Left ventricle myocardium superior (tissue), 1 donor: ENCODE measurements at regions not wholly inside any gene's neighbourhood (a gene's known extent, or its start where the extent isn't known, plus 50 kb on each side); places are given as distances from the start of the nearest gene placed in this dataset.
"Not testable (repeated sequence)": the region's sequence is repeated elsewhere in the genome, so short reads cannot be mapped to it uniquely, and the experiment has no call there.

ENCODE experiments used
- ATAC-seq: fragments of 200-7000 bp; cut with Tn5 transposase; one replicate; pipeline ENCODE4 v1.9.1; 2020; ENCODE audit warnings: mild to moderate bottlenecking, moderate library complexity
- DNase-seq: peaks from one replicate; pipeline ENCODE4 v3.0.0-alpha.2; 2020
- intact Hi-C: fragments of 100-400 bp; cut with micrococcal nuclease; formaldehyde crosslinking; loops from one replicate; pipeline ENCODE4 v1.11.0; 2022
- donor health status: DM: no; HTN: yes; CAD: no; lungs with severe emphysema.

DNA sequence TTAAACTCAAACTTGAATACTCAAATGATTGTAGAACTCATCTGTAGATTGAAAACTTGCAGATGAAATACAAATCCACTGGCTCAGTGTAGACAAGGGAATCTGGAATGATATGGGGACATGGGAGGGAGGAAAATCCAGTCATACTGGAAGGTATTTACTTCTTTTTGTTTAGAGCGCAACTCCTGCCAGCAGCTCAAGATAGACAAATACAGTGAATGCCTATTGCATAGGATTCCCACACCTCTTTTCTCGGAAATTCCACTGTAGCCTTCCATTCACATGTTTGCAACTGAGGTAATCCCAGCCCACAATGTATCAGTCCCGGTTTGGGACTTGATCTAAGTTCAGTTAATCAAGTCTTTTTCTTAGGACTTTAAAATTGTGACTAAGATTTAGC, 311.2 kb downstream of the PTPRC start:
- intact Hi-C loops, result no loop called here
- no peak for ATAC-seq
- no peak for DNase-seq

DNA sequence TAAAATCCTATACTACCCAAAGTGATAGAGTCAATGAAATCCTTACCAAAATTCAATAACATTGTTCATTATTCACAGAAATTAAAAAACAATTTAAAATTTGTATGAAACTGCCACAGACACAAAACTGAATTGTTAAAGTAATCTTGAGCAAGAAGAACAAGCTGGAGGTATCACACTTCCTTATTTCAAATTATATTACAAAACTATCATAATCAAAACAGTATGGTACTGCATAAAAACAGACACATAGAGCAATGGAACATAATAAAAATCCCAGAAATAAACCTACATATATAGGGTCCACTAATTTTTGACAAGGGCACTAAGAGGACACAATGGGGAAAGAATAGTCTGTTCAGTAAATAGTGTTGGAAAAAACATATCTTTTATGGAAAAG, 316.2 kb downstream of the PTPRC start:
- DNase-seq (no peak), ATAC-seq (no peak)
- intact Hi-C loops, result no loop called here

DNA sequence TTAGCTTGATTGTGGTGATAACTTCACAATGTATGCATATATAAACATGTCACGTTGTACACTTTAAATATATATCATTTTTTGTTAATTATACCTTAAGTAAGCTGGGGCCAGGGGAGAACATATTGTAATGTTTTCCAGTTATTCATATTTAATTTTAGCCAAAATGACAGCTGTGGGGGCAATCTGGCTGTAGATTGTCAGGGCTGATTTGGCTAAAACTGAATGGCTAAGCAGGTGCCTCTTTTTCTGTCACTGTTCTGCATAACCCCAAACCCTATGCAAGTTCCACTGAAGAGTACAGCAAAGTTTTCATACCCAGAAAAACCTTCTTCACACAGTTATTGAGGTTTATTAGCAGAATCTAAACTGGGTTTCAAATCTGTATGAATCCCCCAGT, 318.2 kb downstream of the PTPRC start:
- DNase-seq (no peak), ATAC-seq (no peak)
- intact Hi-C loops, result no loop called here

DNA sequence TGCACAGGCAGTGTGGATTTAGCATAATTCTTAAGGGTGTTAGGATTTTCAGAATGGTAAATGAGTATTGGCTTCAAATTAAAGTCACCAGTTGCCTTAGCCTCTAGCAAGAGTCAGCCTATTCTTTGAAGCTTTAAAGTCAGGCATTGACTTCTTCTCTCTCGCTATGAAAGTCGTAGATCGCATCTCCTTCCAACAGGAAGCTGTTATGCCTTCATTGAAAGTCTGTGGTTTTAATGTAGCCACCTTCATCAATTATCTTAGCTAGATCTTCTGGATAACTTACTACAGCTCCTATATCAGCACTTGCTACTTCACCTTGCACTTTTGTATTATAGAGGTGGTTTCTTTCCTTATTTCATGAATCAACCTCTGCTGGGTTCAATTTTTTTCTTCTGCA, 320.2 kb downstream of the PTPRC start:
- no peak for ATAC-seq
- no peak for DNase-seq
- intact Hi-C loops, result no loop called here

DNA sequence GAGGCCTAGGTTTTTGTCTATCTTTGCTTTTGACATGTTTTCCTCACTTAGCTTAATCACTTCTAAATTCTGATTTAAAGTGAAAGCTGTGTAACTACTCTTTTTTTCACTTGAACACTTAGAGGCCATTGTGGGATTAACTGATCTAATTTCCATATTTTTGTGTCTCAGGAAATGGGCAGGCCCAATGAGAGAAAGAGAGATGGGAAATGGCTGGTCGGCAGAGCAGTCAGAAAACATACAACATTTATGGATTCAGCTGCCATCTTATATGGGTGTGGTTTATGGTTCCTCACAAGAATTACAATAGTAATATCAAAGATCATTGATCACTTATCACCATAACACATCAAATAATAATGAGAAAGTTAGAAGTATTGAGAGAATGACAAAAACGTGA, 320.8 kb downstream of the PTPRC start:
- ATAC-seq, result no peak

DNA sequence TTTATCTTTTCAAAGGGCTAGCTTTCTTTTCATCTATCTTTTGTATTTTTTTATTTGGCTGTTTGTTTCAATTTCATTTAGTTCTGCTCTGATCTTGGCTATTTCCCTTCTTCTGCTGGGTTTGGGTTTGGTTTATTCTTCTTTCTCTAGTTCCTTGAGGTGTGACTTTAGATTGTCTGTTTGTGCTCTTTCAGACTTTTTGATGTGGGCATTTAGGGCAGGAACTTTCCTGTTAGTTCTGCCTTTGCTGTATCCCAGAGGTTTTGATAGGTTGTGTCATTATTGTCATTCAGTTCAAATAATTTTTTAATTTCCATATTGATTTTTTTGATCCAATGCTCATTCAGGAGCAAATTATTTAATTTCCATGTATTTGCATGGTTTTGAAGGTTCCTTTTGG, 325.0 kb downstream of the PTPRC start:
- ATAC-seq, DNase-seq, intact Hi-C loops: not testable (repeated sequence)

More for the DNA sequence above, 320.8 kb downstream of the PTPRC start:
- DNase-seq, result no peak
- intact Hi-C loops, result no loop called here

DNA sequence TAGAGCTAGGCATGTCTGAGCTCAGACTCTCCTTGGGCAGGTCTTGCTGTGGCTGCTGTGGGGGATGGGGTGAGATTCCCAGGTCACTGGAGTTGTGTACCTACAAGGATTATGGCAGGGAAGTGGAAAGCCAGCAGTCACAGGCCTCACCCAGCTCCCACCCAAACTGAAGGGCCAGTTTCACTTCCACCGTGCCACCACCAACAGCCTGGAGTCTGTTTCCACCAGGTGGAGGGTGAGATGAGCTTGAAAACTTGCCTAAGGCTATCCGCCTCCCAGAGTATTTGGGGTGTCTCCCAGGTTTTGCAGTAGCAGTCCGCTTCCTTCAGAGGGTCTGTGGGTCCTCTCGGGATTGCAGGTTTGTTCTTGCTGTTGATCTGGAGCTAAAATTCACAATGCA, 327.7 kb downstream of the PTPRC start:
- intact Hi-C loops, result no loop called here
- no peak for DNase-seq
- no peak for ATAC-seq

DNA sequence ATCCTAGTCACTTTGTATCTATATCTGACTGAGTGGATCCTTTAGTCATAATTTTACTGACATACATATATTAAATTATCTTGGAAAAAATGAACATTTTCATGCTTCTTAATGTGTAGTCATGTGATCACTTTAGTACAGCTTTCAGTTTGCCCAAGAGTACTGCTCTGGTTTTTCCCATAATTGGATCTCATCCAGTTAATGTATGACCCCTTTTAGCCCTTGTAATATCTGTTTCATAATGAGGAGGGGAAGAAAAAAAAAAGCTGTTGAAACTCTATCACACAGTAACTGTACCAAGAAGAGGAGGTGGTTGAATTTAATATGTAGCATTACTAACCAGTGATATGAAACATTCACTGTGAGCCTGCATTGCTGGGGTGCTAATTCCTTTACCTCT, 328.7 kb downstream of the PTPRC start:
- DNase-seq (no peak), ATAC-seq (no peak)
- intact Hi-C loops, result no loop called here

DNA sequence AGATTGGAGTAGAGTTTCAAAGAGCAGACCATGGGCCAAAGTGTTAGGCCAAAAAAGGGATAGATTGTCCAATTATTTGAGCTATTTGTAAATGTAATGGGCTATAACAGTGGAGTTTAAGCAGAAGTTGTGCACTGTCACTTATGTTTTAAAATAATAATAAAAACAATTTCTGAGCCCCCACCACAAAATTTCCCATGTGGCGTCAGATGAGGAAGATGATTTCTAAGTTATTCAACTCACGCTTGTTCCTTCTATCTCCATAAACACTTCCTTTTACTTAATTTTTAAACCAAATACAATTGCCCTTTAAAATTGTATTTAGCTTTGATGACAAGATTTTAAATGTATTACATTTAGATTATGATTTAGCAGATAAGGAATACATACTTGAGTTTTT, 330.0 kb downstream of the PTPRC start:
- DNase-seq (no peak), ATAC-seq (no peak)
- intact Hi-C loops, result no loop called here

DNA sequence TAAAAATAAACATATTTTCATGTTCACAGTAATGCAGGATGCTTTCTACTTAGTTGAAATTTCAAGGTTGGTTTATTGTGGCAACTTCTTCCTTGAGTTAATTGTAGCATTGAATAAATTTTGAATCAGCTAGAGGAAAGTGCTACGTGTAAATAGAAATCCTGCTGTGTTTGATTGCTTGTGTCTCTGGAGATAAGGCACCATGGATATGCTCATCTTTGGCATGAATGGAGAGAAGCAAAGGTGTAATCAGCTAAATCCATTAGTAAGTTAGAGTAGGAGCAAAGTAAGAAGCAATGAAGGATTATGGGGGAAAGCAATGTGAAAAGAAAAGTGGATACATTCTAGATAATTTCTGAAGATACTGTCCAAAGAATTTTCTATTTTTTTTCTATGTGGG, 331.1 kb downstream of the PTPRC start:
- DNase-seq (no peak), ATAC-seq (no peak)
- intact Hi-C loops, result no loop called here

DNA sequence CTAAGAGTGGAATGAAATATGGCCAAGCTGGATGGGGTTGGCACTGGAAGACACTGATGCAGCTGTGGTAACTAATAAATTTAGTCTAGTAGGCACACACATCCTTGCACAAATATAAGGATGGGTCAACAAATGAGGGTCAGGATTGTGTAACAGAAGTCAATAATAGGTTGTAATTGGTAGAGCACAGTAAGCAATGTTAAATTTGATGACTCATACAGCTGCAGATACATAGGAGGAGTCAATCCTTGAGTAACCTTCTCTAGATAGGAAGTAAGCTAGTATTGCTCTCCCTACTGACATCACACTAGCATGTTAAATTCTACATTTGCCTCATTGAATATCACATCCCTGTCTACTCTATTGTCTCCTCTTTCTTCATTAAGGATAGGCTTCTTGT, 332.1 kb downstream of the PTPRC start:
- intact Hi-C loops, result no loop called here
- DNase-seq, result no peak
- ATAC-seq, result no peak

DNA sequence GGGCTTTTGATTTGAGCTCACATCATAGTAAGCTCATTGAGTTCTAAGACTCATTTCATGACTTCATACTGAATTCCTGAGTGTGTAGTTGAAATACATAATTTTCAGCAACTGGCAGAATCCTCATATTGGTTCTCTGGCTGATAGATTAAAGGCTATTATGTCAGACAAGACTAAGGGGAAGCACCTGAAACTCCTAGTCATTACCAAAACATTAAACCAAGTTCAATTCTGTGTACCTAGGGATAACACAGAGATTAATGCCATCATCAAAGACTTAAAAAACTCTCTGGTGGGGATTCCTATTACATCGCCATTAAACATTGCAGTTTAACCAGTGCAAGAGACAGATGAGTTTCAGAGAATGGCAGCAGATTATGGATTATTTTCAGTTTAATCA, 339.1 kb downstream of the PTPRC start:
- intact Hi-C loops, result no loop called here
- no peak for ATAC-seq

DNA sequence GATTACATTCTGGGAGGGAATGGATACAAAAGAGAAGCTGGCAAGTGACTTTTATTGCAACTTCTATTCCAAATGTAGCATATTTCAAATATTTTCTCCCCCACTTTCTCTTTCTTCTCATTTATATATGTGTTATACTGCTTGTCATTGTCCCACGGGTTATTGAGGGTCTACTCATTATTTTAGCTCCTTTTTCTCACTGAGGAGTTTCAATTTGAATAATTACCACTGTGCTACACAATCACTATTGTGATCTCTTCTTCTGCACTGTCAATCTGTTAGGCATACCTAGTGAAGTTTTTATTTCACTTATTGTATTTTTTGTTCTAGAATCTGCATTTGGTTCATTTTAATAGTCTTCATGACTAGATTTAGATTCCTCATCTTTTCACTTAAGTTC, 339.7 kb downstream of the PTPRC start:
- intact Hi-C loops, result no loop called here
- ATAC-seq (no peak), DNase-seq (no peak)

More for the DNA sequence above, 339.1 kb downstream of the PTPRC start:
- DNase-seq, result no peak

DNA sequence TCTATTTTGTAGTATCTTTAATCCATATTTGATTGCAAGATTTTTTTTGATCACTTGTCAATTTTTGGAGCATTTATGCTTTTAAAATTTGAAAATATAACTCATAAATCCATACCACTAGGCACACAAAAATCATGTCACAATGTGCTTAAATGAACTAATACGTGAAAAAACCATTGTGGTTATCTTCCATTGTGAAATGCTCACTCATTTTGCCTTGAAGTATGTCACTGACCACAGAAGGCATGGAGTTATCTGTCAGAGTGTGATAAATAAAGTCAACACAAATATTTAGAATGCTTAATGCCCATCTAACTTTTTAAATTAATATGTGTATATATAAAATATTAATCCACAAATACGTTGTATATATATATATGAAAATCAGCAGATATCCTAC, 347.2 kb downstream of the PTPRC start:
- no peak for DNase-seq
- no peak for ATAC-seq
- intact Hi-C loops, result no loop called here

DNA sequence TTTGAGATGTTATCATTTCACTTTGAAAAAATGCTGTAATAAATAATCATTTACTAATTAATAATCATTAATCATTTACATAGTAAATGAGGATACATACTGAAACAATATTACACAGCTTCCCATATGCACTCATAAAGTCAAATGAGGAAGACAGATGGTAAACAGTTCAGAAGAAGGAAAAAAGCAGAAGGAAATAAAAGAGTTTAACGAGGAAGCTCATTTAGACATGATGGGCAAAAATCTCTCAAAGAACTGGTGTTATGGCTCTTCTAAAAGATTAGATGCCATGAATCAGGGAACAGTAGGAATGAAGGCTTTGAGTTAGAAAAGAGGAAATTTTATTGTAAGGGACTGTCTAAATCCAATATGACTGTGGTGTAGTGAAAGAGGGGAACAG, 347.6 kb downstream of the PTPRC start:
- intact Hi-C loops, result no loop called here
- no peak for ATAC-seq

DNA sequence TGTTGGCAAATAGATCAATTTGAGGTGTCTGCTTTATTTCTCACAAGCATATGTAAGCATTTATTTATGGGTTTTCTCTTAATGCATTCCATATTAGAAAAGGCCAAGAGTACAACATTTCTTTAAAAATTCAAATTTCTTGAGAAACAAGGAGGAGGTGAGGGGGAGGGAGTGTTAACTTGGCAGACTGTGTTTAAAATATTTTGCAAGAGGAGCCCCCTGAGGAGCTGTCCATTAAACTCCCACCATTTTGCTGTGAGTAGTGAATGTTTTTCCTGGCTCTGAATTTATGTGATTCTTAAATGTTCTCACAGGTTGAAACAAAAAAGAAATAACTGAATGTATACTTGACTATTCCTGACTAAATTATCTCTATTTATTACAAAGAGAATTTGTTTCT, 363.8 kb downstream of the PTPRC start:
- DNase-seq (no peak), ATAC-seq (no peak)
- intact Hi-C loops, result no loop called here

More for the DNA sequence above, 347.6 kb downstream of the PTPRC start:
- no peak for DNase-seq

DNA sequence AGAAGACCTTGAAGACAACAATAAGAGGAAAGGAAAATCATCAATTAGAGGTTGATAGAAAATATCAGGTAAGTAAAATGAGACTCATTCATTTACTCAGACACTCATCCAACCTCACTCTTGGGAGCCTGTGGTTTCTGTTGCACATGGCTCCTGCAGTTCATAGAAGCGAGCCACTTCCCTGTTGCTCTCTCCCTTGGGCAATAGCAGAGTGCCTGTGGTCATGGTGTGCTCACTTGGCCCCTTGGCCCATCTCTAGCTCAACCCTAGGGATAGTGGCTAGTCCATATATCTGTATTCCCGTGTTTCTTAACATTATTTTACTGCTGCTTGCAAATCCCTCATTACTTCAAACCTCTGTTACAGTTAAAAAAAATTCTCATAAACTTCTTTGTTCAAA, 368.6 kb downstream of the PTPRC start:
- DNase-seq (no peak), ATAC-seq (no peak)
- intact Hi-C loops, result no loop called here

DNA sequence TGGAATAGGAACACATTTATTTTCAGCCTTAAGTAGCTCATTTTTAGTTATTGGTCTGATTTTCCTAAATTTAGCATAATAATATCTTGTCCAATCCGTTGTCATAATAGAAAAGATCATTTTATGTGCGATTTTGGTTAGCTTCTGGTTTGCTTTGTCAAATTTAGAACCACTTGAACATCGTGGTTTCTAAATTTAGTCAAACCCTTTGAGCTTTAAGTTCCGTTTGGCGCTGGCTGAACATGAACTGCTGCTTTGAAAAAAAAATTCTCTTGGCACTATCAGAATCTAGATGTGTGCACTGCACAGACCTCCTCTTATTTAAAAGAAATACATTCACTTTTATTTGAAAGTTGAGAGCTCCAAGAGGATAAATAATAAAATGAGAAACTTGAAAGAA, 370.6 kb downstream of the PTPRC start:
- ATAC-seq (peak; percentile 64), DNase-seq (no peak)
- intact Hi-C loops, result no loop called here

DNA sequence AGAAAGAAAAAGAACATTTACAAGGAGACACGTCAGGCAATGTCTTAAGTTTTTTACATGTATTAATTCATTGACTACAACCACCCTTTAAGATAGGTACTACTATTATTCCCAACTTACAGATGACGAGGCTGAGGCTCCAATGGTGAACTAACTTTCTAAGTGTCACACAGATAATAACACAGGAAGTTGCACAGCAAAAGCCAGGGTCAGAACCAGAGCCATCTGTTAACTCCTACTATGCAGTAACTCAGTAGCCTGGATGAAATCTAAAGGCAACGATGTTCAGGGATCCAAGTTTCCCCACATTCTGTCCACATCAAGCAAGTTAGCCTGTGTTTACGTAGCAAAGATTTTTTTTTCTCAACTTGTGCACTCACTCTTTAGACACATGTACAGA, 371.7 kb downstream of the PTPRC start:
- ATAC-seq, result no peak
- intact Hi-C loops, result no loop called here
- no peak for DNase-seq

DNA sequence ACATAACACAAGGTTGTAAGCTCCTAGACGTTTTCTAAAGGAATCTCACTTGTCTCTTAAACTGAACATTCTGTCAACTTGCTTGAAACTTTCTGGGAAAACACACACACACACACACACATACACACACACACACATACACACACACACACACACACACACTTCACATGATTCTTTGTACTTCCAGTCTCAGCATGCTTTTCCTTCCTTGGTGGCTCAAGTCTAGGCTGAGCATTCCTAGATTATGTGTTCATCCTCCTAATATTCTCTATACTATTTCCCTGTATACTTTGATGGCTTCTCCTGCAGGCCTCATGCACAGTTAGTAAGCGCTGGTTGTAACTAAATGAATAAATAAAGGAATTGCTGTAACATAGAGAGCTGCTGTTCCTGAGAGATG, 372.1 kb downstream of the PTPRC start:
- DNase-seq, result no peak
- ATAC-seq, result no peak
- intact Hi-C loops, result no loop called here

DNA sequence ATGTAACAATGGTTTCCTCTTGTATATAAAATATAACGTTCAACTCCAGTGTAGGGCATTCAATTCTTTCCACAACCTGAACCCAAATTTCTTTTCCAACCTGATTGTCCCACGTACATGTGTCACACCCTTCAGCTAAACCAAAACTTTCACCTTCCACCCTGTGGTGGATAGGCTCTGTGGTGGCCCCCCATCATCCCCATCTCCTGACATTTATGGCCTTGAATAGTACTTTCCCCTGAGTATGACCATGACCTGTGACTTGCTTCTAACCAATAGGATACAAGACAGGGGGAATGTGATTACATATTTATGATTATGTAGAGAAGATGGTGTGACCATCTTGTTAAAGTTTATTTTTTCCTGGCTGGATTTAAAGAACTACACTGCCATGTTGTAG, 377.0 kb downstream of the PTPRC start:
- intact Hi-C loops, result no loop called here
- no peak for DNase-seq
- ATAC-seq, result no peak

DNA sequence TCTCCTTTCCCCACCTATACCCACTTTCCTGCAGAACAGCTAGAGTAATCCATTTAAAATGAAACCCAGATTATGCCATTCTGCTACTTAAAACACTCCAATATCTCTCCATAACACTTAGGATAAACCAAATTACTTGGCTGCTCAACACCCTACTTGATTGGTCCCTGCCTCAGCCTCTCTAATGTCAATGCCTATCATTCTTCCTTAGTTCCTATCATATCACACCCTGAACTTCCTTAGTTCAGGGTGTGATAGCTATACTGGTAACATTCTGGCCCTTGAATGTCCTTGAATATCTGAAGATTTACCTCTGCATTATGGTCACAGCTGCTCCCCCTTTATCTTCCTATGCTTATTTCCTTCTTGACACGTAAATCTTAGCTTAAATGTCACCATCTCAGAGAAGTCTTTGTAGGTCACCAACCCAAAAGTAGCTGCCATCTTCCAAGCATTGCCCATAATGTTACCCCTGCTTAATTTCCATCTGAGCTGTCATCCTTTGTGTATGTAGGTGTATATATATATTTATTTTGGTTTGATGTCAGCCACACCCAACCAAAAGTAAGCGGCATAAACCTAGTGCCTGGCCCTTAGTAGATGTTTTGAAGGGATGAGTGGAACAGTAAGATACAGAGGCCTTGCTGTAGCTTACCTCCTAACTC, 379.8 kb downstream of the PTPRC start:
- intact Hi-C loops, result no loop called here
- ATAC-seq, result no peak
- no peak for DNase-seq
